Gastroesophageal sphincter (tissue), 4 donors: ENCODE measurements at regions not wholly inside any gene's neighbourhood (a gene's known extent, or its start where the extent isn't known, plus 50 kb on each side); places are given as distances from the start of the nearest gene placed in this dataset.
A peak's percentile ranks its signal among the peaks of the same experiment; 100 is the strongest.
"Not testable (repeated sequence)": the region's sequence is repeated elsewhere in the genome, so short reads cannot be mapped to it uniquely, and the experiment has no call there.

Experiments
- ATAC-seq: fragments of 150-250 bp; one replicate; pipeline ENCODE4 v1.9.1; 2016; ENCODE audit warnings: mild to moderate bottlenecking, moderate library complexity
- H3K27ac ChIP-seq, 4 donors: fragments of 200-600 bp; sonication (generic) in 3 of 4; 1 replicate in 3 of 4; 2 replicates in 1 of 4; pipeline ENCODE4 v1.5.1; 2016 to 2019
- H3K27me3 ChIP-seq: fragments of 200-600 bp; sonication (generic); one replicate; pipeline ENCODE4 v1.5.1; 2019
- H3K36me3 ChIP-seq, 2 donors: fragments of 200-600 bp; sonication (generic); one replicate each; pipeline ENCODE4 v1.5.1; 2019; ENCODE audit warnings: control low read depth in 1 of 2
- H3K4me1 ChIP-seq, 3 donors: fragments of 200-600 bp; sonication (generic); 1 replicate in 2 of 3; 2 replicates in 1 of 3; pipeline ENCODE4 v1.5.1; 2016 to 2019; ENCODE audit warnings: control low read depth in 2 of 3
- H3K4me3 ChIP-seq, 2 donors: fragments of 200-600 bp; sonication (generic); one replicate each; pipeline ENCODE4 v1.5.1; 2019; ENCODE audit warnings: mild to moderate bottlenecking in 1 of 2, moderate library complexity in 1 of 2
- H3K9me3 ChIP-seq, 3 donors: fragments of 200-600 bp; sonication (generic); one replicate each; pipeline ENCODE4 v1.5.1; 2017 to 2019; ENCODE audit warnings: control low read depth in 2 of 3
- CTCF ChIP-seq, 4 experiments: fragments of 200-600 bp in 2 of 4; fragments of 450-650 bp in 2 of 4; sonication (generic) in 1 of 4; IDR thresholded peaks; one replicate each; pipeline ENCODE4 v1.5.1; 2017 to 2019; ENCODE audit warnings: antibody characterized with exemption in 4 of 4, mild to moderate bottlenecking in 2 of 4, moderate library complexity in 2 of 4
- EP300 ChIP-seq: sonication (generic); formaldehyde crosslinking; IDR thresholded peaks from one replicate; pipeline ENCODE4 v1.6.1; 2017; ENCODE audit warnings: antibody characterized with exemption, mild to moderate bottlenecking
- POLR2A ChIP-seq, 2 donors: fragments of 450-650 bp; IDR thresholded peaks; one replicate each; pipeline ENCODE4 v1.6.1; 2017; ENCODE audit warnings: antibody characterized with exemption in 2 of 2, mild to moderate bottlenecking in 2 of 2, moderate library complexity in 1 of 2
- POLR2AphosphoS5 ChIP-seq: sonication (generic); formaldehyde crosslinking; IDR thresholded peaks from one replicate; pipeline ENCODE4 v1.6.1; 2017; ENCODE audit warnings: antibody characterized with exemption
- WGBS, 2 donors: methylation state at CpG; one replicate each; pipeline ENCODE4 v1.1.5; 2018; ENCODE audit warnings: low coverage in 1 of 2; 5-methylcytosine and 5-hydroxymethylcytosine counted together

DNA sequence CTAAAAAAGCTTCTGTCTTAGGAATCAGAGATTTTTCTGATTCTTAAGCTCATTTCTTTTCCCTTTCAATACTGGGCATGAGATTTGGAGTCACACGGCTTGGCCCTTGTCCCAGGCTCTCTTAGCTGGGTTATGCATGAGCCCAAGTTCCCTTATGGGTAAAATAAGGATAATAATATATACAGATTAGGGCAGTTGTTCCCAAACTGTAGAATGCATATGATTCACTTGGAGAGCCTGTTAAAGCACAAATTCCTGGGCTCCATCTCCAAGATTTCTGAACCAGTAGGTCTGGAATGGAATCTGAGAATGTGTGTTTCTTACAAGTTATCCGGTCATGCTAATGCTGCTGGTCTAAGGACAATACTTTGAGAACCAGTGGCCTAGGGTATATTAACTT, 154.0 kb downstream of the REEP3 start:
- Histone ChIP-seq H3K4me3 (no peak overlapping the region), H3K4me1 (peaks cover 8 to 45% (median 19%) of the 10 kb centered on the region in 3 donors), H3K27ac (no peak overlapping the region), H3K9me3 (no peaks in the 10 kb centered on the region), H3K36me3 (no peaks in the 10 kb centered on the region), H3K27me3 (no peaks in the 10 kb centered on the region)
- no peak for ATAC-seq
- 47 to 56% methylated on average over 2 of the region's 2 CpGs for WGBS, 2 donors
- TF ChIP-seq CTCF (IDR thresholded peaks at IDR 0.05), result no peak
- no peak for TF ChIP-seq POLR2AphosphoS5
- no peak for TF ChIP-seq POLR2A (IDR thresholded peaks at IDR 0.05)

- TF ChIP-seq EP300 (no peak), POLR2A (IDR thresholded peaks at IDR 0.05) (no peak), CTCF (IDR thresholded peaks at IDR 0.05) (no peak), POLR2AphosphoS5 (no peak)
- Histone ChIP-seq H3K36me3 (no peaks in the 10 kb centered on the region), H3K4me1 (peaks cover 0 to 26% (median 12%) of the 10 kb centered on the region in 3 donors), H3K27me3 (no peaks in the 10 kb centered on the region), H3K9me3 (no peaks in the 10 kb centered on the region), H3K27ac (no peak overlapping the region), H3K4me3 (no peak overlapping the region)
- ATAC-seq, result no peak
- WGBS, 2 donors, result 67 to 70% methylated on average over 2 of the region's 2 CpGs
Measured at GRCh38 chr10:63677001-63677400, 155.8 kb downstream of the REEP3 start.

- H3K27ac ChIP-seq, H3K9me3 ChIP-seq, ATAC-seq, H3K4me3 ChIP-seq, H3K27me3 ChIP-seq, H3K4me1 ChIP-seq, H3K36me3 ChIP-seq: not testable (repeated sequence)
- WGBS, 2 donors, result 89% methylated on average over 1 of the region's 1 CpG; no CpG with 5 or more reads in 1 of the 2 donors
Measured at GRCh38 chr10:63680545-63680944, 159.3 kb downstream of the REEP3 start.

- WGBS, 2 donors, result 43 to 51% methylated on average over 4 of the region's 4 CpGs
- no peaks in the 10 kb centered on the region for H3K36me3 ChIP-seq
- no peak overlapping the region for H3K4me3 ChIP-seq
- no peaks in the 10 kb centered on the region for H3K9me3 ChIP-seq
- ATAC-seq, result peak; percentile 92
- H3K27ac ChIP-seq, result peak overlapping the region in 2 of 4 donors; percentile 14 to 32
- peaks cover 0 to 5% (median 0%) of the 10 kb centered on the region in 3 donors for H3K4me1 ChIP-seq
- no peak for TF ChIP-seq EP300
- peak; percentile 44 for TF ChIP-seq POLR2AphosphoS5
- no peaks in the 10 kb centered on the region for H3K27me3 ChIP-seq
Measured at GRCh38 chr10:63681993-63682697, 160.9 kb downstream of the REEP3 start.

GRCh38 chr10:63682698-63683052, 161.5 kb downstream of the REEP3 start:
- H3K27me3 ChIP-seq, H3K9me3 ChIP-seq, ATAC-seq, H3K4me1 ChIP-seq, H3K36me3 ChIP-seq, H3K4me3 ChIP-seq: not testable (repeated sequence)
- WGBS, 2 donors, result 74 to 86% methylated on average over 1 to 3 of the region's 3 CpGs
- peak overlapping the region in 2 of 4 donors; percentile 14 to 28 for H3K27ac ChIP-seq

GRCh38 chr10:63683223-63683622, 162.0 kb downstream of the REEP3 start:
- Histone ChIP-seq H3K27ac (no peak overlapping the region), H3K4me3 (no peak overlapping the region), H3K4me1 (peaks cover 0 to 5% (median 0%) of the 10 kb centered on the region in 3 donors), H3K27me3 (no peaks in the 10 kb centered on the region), H3K9me3 (no peaks in the 10 kb centered on the region), H3K36me3 (no peaks in the 10 kb centered on the region)
- no peak for ATAC-seq
- 54 to 62% methylated on average over 3 of the region's 3 CpGs for WGBS, 2 donors
- TF ChIP-seq EP300, result no peak

DNA sequence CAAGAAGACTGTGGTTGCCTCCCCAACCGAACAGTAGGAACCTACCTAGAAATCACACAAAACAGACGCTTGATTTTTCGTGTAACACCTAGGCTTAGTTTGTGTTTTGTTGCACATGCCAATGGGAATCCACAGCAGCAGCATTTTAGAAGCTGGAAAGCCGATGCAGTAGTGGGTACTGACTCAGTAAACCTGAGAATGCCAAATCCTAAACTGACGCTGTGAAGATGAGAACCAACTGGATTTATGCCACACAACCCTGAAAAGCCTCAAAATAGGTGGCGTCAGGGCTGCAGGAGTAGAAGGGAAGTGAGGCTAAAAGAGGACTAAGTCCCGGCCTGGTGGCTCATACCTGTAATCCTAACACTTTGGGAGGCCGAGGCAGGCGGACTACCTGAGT, 162.5 kb downstream of the REEP3 start:
- ATAC-seq, result no peak
- WGBS, 2 donors, result 61 to 91% methylated on average over 3 to 5 of the region's 9 CpGs

More for the DNA sequence above, 162.5 kb downstream of the REEP3 start:
- H3K27me3 ChIP-seq, result no peaks in the 10 kb centered on the region
- no peaks in the 10 kb centered on the region for H3K9me3 ChIP-seq
- no peak overlapping the region for H3K4me3 ChIP-seq
- H3K36me3 ChIP-seq, result no peaks in the 10 kb centered on the region
- H3K4me1 ChIP-seq, result peaks cover 0 to 5% (median 0%) of the 10 kb centered on the region in 3 donors
- no peak for TF ChIP-seq POLR2AphosphoS5
- no peak for TF ChIP-seq POLR2A (IDR thresholded peaks at IDR 0.05)
- no peak for TF ChIP-seq EP300
- TF ChIP-seq CTCF (IDR thresholded peaks at IDR 0.05), result no peak
- H3K27ac ChIP-seq, result no peak overlapping the region
